SK-N-SH treated with all-trans-retinoic acid at 6 μM for 48 hours (cell line): ENCODE measurements at regions not wholly inside any gene's neighbourhood (a gene's known extent, or its start where the extent isn't known, plus 50 kb on each side); places are given as distances from the start of the nearest gene placed in this dataset.

Experiments
- ATAC-seq: fragments of 200-7000 bp; cut with Tn5 transposase; 3 replicates; pipeline ENCODE4 v1.9.1; 2020; ENCODE audit warnings: mild to moderate bottlenecking, moderate library complexity
- ARNTL ChIP-seq: fragments of 450-650 bp; formaldehyde crosslinking; IDR thresholded peaks from 2 replicates; pipeline ENCODE4 v1.5.0; 2020; ENCODE audit warnings: low read depth, mild to moderate bottlenecking, moderate library complexity, borderline replicate concordance
- BACH2 ChIP-seq: fragments of 250-450 bp; sonication (Bioruptor Pico); IDR thresholded peaks from 2 replicates; pipeline ENCODE4 v1.9.0; 2021; ENCODE audit warnings: mild to moderate bottlenecking, borderline replicate concordance
- CSDC2 ChIP-seq: fragments of 250-450 bp; sonication (Bioruptor Pico); IDR thresholded peaks from 2 replicates; pipeline ENCODE4 v1.5.0; 2020; ENCODE audit warnings: mild to moderate bottlenecking, moderate library complexity
- ISL1 ChIP-seq: fragments of 250-450 bp; sonication (Bioruptor Pico); IDR thresholded peaks from 2 replicates; pipeline ENCODE4 v2.1.2; 2022; ENCODE audit warnings: mild to moderate bottlenecking, moderate library complexity
- OSR1 ChIP-seq: fragments of 250-450 bp; sonication (Bioruptor Pico); IDR thresholded peaks from 2 replicates; pipeline ENCODE4 v1.8.0; 2022; ENCODE audit warnings: moderate library complexity, mild to moderate bottlenecking, inconsistent platforms
- PPARA ChIP-seq: fragments of 250-450 bp; sonication (Bioruptor Pico); IDR thresholded peaks from 2 replicates; pipeline ENCODE4 v1.5.0; 2020; ENCODE audit warnings: mild to moderate bottlenecking, borderline replicate concordance
- RARB ChIP-seq: fragments of 250-450 bp; sonication (Bioruptor Pico); IDR thresholded peaks from 2 replicates; pipeline ENCODE4 v1.8.0; 2021; ENCODE audit warnings: mild to moderate bottlenecking, moderate library complexity
- SNAI2 ChIP-seq: fragments of 250-450 bp; sonication (Bioruptor Pico); IDR thresholded peaks from 2 replicates; pipeline ENCODE4 v1.5.0; 2020; ENCODE audit warnings: mild to moderate bottlenecking, moderate library complexity
- TCF4 ChIP-seq: fragments of 250-450 bp; sonication (Bioruptor Pico); IDR thresholded peaks from 2 replicates; pipeline ENCODE4 v1.8.0; 2021; ENCODE audit warnings: mild to moderate bottlenecking, moderate library complexity, borderline replicate concordance
- TOX ChIP-seq: fragments of 250-450 bp; sonication (Bioruptor Pico); IDR thresholded peaks from 2 replicates; pipeline ENCODE4 v1.8.0; 2021; ENCODE audit warnings: mild to moderate bottlenecking, moderate library complexity, borderline replicate concordance
- ZFP3 ChIP-seq: fragments of 250-450 bp; sonication (Bioruptor Pico); IDR thresholded peaks from 2 replicates; pipeline ENCODE4 v1.5.0; 2020; ENCODE audit warnings: mild to moderate bottlenecking, moderate library complexity
- ZNF565 ChIP-seq: fragments of 450-650 bp; formaldehyde crosslinking; conservative IDR thresholded peaks from 2 replicates; pipeline ENCODE4 v1.5.0; 2020; ENCODE audit warnings: low read depth, mild to moderate bottlenecking, moderate library complexity
- ZNF70 ChIP-seq: fragments of 450-650 bp; formaldehyde crosslinking; IDR thresholded peaks from 2 replicates; pipeline ENCODE4 v1.5.0; 2020; ENCODE audit warnings: mild to moderate bottlenecking, moderate library complexity
- TF ChIP-seq, protein P1 (sequence below): fragments of 250-450 bp; sonication (Bioruptor Pico); IDR thresholded peaks from 2 replicates; pipeline ENCODE4 v1.8.0; 2021; ENCODE audit warnings: low read depth, mild to moderate bottlenecking, moderate library complexity, borderline replicate concordance
- TF ChIP-seq, protein P2 (sequence below): fragments of 250-450 bp; sonication (Bioruptor Pico); IDR thresholded peaks from 2 replicates; pipeline ENCODE4 v1.5.0; 2020; ENCODE audit warnings: mild to moderate bottlenecking, moderate library complexity
- TF ChIP-seq, protein P3 (sequence below): fragments of 250-450 bp; sonication (Bioruptor Pico); IDR thresholded peaks from 2 replicates; pipeline ENCODE4 v1.5.1; 2020; ENCODE audit warnings: low read depth, mild to moderate bottlenecking, moderate library complexity
- TF ChIP-seq, protein P4 (sequence below): fragments of 250-450 bp; sonication (Bioruptor Pico); IDR thresholded peaks from 2 replicates; pipeline ENCODE4 v1.5.1; 2021; ENCODE audit warnings: mild to moderate bottlenecking, moderate library complexity
- TF ChIP-seq, protein P5 (sequence below): fragments of 250-450 bp; sonication (Bioruptor Pico); IDR thresholded peaks from 2 replicates; pipeline ENCODE4 v1.8.0; 2020; ENCODE audit warnings: mild to moderate bottlenecking, moderate library complexity, borderline replicate concordance

DNA sequence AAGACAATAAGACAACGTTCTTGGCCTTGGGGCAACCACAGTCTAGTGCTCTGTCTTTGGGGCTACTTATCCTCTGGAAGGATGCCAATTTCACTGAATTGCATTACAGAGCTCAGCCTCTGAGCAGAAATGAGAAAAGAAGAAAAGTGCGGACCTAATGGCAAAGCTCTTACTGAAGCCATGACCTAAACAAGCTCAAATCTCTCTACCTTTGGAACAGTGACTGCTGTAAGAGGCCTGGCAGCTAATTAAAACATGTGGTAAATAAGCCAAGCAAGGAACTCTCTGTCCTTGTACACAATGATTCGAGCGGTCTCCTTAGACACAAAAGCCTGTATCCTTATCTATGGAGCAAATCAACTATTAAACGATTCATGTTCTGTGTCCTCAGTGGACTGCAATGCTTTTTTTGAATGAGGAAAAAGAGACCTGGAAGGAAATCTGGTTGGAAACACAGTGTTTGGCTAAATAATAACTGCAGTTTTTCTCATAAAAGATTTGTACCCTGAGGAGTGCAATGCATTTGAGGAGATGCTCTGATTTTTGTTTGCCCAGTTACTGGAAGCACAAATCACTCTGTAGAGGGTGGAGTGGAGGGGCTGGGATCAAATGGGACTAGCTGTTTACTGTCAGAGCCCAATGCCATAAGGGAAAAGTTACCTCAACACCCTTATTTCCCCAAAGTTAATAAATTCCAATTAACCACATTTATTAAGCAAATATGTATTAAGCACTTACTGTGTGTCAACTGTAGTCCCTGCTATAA, 113.9 kb downstream of the NDUFA12 start (continued):
- TF ChIP-seq, protein P1, sequence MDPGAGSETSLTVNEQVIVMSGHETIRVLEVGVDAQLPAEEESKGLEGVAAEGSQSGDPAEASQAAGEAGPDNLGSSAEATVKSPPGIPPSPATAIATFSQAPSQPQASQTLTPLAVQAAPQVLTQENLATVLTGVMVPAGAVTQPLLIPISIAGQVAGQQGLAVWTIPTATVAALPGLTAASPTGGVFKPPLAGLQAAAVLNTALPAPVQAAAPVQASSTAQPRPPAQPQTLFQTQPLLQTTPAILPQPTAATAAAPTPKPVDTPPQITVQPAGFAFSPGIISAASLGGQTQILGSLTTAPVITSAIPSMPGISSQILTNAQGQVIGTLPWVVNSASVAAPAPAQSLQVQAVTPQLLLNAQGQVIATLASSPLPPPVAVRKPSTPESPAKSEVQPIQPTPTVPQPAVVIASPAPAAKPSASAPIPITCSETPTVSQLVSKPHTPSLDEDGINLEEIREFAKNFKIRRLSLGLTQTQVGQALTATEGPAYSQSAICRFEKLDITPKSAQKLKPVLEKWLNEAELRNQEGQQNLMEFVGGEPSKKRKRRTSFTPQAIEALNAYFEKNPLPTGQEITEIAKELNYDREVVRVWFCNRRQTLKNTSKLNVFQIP = no peak
- TF ChIP-seq ZNF70 (CRISPR knock-in tag) (no peak), PPARA (CRISPR knock-in tag) (no peak), ARNTL (CRISPR knock-in tag) (no peak), TCF4 (CRISPR knock-in tag) (no peak)

DNA sequence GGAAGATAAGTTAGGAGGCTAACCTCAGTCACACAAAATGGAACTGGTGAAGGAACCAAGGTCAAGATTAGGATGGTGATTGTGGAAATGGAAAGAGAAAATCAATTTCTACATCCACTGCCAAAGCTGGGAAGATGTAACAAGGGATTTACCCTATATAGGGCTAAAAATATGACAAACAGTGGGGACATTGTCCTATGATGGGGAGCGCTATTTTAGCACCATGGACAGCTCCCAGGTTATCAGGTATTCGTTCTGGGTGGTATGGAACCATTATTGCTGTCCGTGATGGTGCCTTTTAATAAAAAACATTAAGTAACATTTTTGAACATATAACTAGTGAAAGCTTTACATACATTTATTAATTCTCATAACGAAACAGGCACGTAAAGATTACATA, 124.0 kb downstream of the NDUFA12 start:
- no peak for ATAC-seq
- TF ChIP-seq SNAI2 (CRISPR knock-in tag) = no peak
- TF ChIP-seq, protein P1 = no peak
- TF ChIP-seq, protein P2, sequence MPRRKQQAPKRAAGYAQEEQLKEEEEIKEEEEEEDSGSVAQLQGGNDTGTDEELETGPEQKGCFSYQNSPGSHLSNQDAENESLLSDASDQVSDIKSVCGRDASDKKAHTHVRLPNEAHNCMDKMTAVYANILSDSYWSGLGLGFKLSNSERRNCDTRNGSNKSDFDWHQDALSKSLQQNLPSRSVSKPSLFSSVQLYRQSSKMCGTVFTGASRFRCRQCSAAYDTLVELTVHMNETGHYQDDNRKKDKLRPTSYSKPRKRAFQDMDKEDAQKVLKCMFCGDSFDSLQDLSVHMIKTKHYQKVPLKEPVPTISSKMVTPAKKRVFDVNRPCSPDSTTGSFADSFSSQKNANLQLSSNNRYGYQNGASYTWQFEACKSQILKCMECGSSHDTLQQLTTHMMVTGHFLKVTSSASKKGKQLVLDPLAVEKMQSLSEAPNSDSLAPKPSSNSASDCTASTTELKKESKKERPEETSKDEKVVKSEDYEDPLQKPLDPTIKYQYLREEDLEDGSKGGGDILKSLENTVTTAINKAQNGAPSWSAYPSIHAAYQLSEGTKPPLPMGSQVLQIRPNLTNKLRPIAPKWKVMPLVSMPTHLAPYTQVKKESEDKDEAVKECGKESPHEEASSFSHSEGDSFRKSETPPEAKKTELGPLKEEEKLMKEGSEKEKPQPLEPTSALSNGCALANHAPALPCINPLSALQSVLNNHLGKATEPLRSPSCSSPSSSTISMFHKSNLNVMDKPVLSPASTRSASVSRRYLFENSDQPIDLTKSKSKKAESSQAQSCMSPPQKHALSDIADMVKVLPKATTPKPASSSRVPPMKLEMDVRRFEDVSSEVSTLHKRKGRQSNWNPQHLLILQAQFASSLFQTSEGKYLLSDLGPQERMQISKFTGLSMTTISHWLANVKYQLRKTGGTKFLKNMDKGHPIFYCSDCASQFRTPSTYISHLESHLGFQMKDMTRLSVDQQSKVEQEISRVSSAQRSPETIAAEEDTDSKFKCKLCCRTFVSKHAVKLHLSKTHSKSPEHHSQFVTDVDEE = no peak
- TF ChIP-seq, protein P3, sequence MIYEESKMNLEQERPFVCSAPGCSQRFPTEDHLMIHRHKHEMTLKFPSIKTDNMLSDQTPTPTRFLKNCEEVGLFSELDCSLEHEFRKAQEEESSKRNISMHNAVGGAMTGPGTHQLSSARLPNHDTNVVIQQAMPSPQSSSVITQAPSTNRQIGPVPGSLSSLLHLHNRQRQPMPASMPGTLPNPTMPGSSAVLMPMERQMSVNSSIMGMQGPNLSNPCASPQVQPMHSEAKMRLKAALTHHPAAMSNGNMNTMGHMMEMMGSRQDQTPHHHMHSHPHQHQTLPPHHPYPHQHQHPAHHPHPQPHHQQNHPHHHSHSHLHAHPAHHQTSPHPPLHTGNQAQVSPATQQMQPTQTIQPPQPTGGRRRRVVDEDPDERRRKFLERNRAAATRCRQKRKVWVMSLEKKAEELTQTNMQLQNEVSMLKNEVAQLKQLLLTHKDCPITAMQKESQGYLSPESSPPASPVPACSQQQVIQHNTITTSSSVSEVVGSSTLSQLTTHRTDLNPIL (CRISPR knock-in tag) = no peak
- no peak for TF ChIP-seq RARB (CRISPR knock-in tag)
- no peak for TF ChIP-seq PPARA (CRISPR knock-in tag)
- no peak for TF ChIP-seq TCF4 (CRISPR knock-in tag)
- no peak for TF ChIP-seq ZNF565 (CRISPR knock-in tag)
- TF ChIP-seq ZFP3 (CRISPR knock-in tag) = no peak
- no peak for TF ChIP-seq OSR1 (CRISPR knock-in tag)
- no peak for TF ChIP-seq BACH2
- no peak for TF ChIP-seq ARNTL (CRISPR knock-in tag)
- TF ChIP-seq CSDC2 (CRISPR knock-in tag) = no peak
- TF ChIP-seq TOX (CRISPR knock-in tag) = no peak
- TF ChIP-seq, protein P4, sequence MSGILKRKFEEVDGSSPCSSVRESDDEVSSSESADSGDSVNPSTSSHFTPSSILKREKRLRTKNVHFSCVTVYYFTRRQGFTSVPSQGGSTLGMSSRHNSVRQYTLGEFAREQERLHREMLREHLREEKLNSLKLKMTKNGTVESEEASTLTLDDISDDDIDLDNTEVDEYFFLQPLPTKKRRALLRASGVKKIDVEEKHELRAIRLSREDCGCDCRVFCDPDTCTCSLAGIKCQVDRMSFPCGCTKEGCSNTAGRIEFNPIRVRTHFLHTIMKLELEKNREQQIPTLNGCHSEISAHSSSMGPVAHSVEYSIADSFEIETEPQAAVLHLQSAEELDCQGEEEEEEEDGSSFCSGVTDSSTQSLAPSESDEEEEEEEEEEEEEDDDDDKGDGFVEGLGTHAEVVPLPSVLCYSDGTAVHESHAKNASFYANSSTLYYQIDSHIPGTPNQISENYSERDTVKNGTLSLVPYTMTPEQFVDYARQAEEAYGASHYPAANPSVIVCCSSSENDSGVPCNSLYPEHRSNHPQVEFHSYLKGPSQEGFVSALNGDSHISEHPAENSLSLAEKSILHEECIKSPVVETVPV = no peak
- TF ChIP-seq ZNF70 (CRISPR knock-in tag) = no peak
- no peak for TF ChIP-seq ISL1 (CRISPR knock-in tag)

DNA sequence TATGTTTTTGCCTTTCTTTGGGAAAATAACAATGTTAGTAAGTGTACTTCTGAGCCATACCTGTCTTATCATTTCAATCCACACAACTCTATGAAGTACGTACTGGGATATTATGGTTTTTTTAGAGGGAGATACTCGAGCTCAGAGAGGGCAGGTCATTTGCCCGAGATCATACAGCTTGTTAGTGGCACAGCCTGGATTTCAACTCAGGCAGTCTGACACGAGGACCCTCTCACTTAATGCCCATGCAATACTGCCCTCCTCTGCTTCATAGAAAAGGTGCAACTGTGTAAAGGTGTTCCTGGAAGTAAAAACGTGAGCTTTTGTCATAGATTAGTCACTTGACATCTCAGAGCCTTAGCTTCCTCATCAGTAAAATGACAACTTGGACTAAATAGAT, 128.0 kb downstream of the NDUFA12 start:
- peak; percentile 53 for ATAC-seq
- no peak for TF ChIP-seq ZNF70 (CRISPR knock-in tag)
- TF ChIP-seq ZNF565 (CRISPR knock-in tag) = no peak
- TF ChIP-seq, protein P4 = no peak
- no peak for TF ChIP-seq ISL1 (CRISPR knock-in tag)
- no peak for TF ChIP-seq CSDC2 (CRISPR knock-in tag)
- TF ChIP-seq TCF4 (CRISPR knock-in tag) = no peak
- no peak for TF ChIP-seq ARNTL (CRISPR knock-in tag)
- TF ChIP-seq, protein P5, sequence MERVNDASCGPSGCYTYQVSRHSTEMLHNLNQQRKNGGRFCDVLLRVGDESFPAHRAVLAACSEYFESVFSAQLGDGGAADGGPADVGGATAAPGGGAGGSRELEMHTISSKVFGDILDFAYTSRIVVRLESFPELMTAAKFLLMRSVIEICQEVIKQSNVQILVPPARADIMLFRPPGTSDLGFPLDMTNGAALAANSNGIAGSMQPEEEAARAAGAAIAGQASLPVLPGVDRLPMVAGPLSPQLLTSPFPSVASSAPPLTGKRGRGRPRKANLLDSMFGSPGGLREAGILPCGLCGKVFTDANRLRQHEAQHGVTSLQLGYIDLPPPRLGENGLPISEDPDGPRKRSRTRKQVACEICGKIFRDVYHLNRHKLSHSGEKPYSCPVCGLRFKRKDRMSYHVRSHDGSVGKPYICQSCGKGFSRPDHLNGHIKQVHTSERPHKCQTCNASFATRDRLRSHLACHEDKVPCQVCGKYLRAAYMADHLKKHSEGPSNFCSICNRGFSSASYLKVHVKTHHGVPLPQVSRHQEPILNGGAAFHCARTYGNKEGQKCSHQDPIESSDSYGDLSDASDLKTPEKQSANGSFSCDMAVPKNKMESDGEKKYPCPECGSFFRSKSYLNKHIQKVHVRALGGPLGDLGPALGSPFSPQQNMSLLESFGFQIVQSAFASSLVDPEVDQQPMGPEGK (CRISPR knock-in tag) = no peak
- no peak for TF ChIP-seq PPARA (CRISPR knock-in tag)
